H1 (cell line): ENCODE measurements at regions not wholly inside any gene's neighbourhood (a gene's known extent, or its start where the extent isn't known, plus 50 kb on each side); places are given as distances from the start of the nearest gene placed in this dataset.

ENCODE experiments used
- ATF3 ChIP-seq: IDR thresholded peaks from 2 replicates; pipeline ENCODE4 v1.6.1; 2011; ENCODE audit warnings: low read depth, mild to moderate bottlenecking, low read length; ENCODE audit not compliant: insufficient read depth
- BRCA1 ChIP-seq: IDR thresholded peaks from 2 replicates; pipeline ENCODE4 v1.6.1; 2012; ENCODE audit warnings: low read depth, low read length, improper control_type of control experiment
- CTCF ChIP-seq, 3 experiments: IDR thresholded peaks; 1 replicate in 2 of 3; 2 replicates in 1 of 3; pipeline versions ENCODE4 v1.5.1 to v1.6.1; 2011; ENCODE audit warnings: low read length in 3 of 3, mild to moderate bottlenecking in 3 of 3, inconsistent platforms in 2 of 3, low read depth in 1 of 3, moderate library complexity in 1 of 3; ENCODE audit not compliant: insufficient read depth in 1 of 3; ENCODE audit errors: control extremely low read depth in 1 of 3
- E2F6 ChIP-seq: IDR thresholded peaks from 2 replicates; pipeline ENCODE4 v1.6.1; 2012; ENCODE audit warnings: inconsistent platforms
- EZH2 ChIP-seq: fragments of 200-600 bp; sonication (generic); IDR thresholded peaks from 2 replicates; pipeline ENCODE4 v1.7.1; 2012; ENCODE audit warnings: low read depth, mild to moderate bottlenecking, moderate library complexity, low read length, inconsistent platforms; ENCODE audit not compliant: severe bottlenecking
- JUN ChIP-seq: IDR thresholded peaks from 2 replicates; pipeline ENCODE4 v1.6.1; 2011; ENCODE audit warnings: low read depth, mild to moderate bottlenecking, improper control_type of control experiment, low read length
- KDM4A ChIP-seq: IDR thresholded peaks from one replicate; pipeline ENCODE4 v1.7.1; 2012; ENCODE audit warnings: low read depth, mild to moderate bottlenecking, moderate library complexity, low read length, inconsistent platforms; ENCODE audit not compliant: severe bottlenecking
- POLR2A ChIP-seq, 2 experiments: IDR thresholded peaks; 1 replicate in 1 of 2; 2 replicates in 1 of 2; pipeline ENCODE4 v1.6.1; 2011; ENCODE audit warnings: low read depth in 2 of 2, low read length in 2 of 2, mild to moderate bottlenecking in 2 of 2; ENCODE audit errors: control extremely low read depth in 1 of 2
- POLR2AphosphoS5 ChIP-seq: IDR thresholded peaks from 2 replicates; pipeline ENCODE4 v1.6.1; 2011; ENCODE audit warnings: low read depth, low read length
- SRF ChIP-seq: IDR thresholded peaks from 2 replicates; pipeline ENCODE4 v1.6.1; 2011; ENCODE audit warnings: mild to moderate bottlenecking, low read depth, low read length, moderate library complexity
- SUZ12 ChIP-seq: fragments of 200-600 bp; sonication (generic); IDR thresholded peaks from 2 replicates; pipeline ENCODE4 v1.6.1; 2012; ENCODE audit warnings: mild to moderate bottlenecking, inconsistent platforms, low read length, moderate library complexity, mixed read lengths
- USF2 ChIP-seq: IDR thresholded peaks from 2 replicates; pipeline ENCODE4 v1.6.1; 2011; ENCODE audit warnings: low read length, improper control_type of control experiment

- TF ChIP-seq JUN: no peak
- no peak for TF ChIP-seq CTCF (IDR thresholded peaks at IDR 0.05; ENCODE audit: control extremely low read depth in 1 of 3, insufficient read depth in 1 of 3, low read depth in 1 of 3, low read length in 3 of 3)
- TF ChIP-seq SRF: no peak
- TF ChIP-seq KDM4A: no peak
- TF ChIP-seq POLR2AphosphoS5: no peak
- TF ChIP-seq USF2: no peak
- no peak for TF ChIP-seq BRCA1
- no peak for TF ChIP-seq POLR2A (IDR thresholded peaks at IDR 0.05; ENCODE audit: control extremely low read depth in 1 of 2, low read depth in 2 of 2, low read length in 2 of 2)
- TF ChIP-seq EZH2: no peak
- no peak for TF ChIP-seq SUZ12
- no peak for TF ChIP-seq ATF3
- no peak for TF ChIP-seq E2F6
Observed at GRCh38 chr6:147087641-147088040, 116.6 kb upstream of the STXBP5 start.
